Suppressor macrophage treated with lipopolysaccharide for 4 hours (primary cell): ENCODE measurements at regions not wholly inside any gene's neighbourhood (a gene's known extent, or its start where the extent isn't known, plus 50 kb on each side); places are given as distances from the start of the nearest gene placed in this dataset.
"Not testable (repeated sequence)": the region's sequence is repeated elsewhere in the genome, so short reads cannot be mapped to it uniquely, and the experiment has no call there.

Experiments
- DNase-seq: peaks from one replicate; pipeline ENCODE4 v3.0.0-alpha.2; 2020

- DNase-seq, result no peak
Observed at GRCh38 chr13:50159607-50160006, 144.4 kb downstream of the KCNRG start.

GRCh38 chr13:50161052-50161451 lies 145.8 kb downstream of the KCNRG start:
- DNase-seq, result no peak

- no peak for DNase-seq
Observed at GRCh38 chr13:50162001-50162400, 146.8 kb downstream of the KCNRG start.

- no peak for DNase-seq
Observed at GRCh38 chr13:50162567-50162966, 147.3 kb downstream of the KCNRG start.

- no peak for DNase-seq
Observed at GRCh38 chr13:50167224-50167947, 152.1 kb downstream of the KCNRG start.

- no peak for DNase-seq
Observed at GRCh38 chr13:50167967-50168366, 152.7 kb downstream of the KCNRG start.

GRCh38 chr13:50168786-50169185 lies 153.5 kb downstream of the KCNRG start:
- DNase-seq, result no peak

DNA sequence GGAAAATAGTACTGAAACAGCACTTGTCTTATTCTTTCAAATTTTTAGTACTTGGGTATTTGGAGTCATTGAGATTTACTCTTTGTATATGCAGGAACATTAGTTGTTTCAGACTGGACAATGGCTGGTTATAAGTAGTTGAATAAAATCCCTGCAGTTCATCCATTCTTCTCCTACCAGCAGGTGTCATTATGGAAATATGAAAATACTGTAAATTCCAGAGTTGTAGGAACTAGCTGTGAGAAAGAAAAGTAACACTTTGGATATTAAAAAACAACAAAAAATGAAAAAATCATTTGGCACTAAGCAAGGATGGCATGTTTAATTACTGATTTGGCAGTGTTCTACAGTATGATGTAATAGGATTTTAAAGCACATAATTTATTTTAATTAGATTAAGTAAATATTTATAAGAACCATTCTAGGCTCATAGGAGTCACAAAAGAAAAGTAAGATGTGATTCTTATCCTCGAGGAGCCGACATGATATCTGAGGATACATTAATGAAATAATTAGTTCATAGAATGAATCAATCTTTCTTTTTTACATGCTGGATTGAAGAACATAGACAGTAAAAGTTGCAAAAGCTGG lies 155.3 kb downstream of the KCNRG start:
- peak; percentile 27 for DNase-seq

- DNase-seq, result no peak
Observed at GRCh38 chr13:50171590-50172282, 156.5 kb downstream of the KCNRG start.

GRCh38 chr13:50173045-50173444 lies 157.8 kb downstream of the KCNRG start:
- not testable (repeated sequence) for DNase-seq

DNA sequence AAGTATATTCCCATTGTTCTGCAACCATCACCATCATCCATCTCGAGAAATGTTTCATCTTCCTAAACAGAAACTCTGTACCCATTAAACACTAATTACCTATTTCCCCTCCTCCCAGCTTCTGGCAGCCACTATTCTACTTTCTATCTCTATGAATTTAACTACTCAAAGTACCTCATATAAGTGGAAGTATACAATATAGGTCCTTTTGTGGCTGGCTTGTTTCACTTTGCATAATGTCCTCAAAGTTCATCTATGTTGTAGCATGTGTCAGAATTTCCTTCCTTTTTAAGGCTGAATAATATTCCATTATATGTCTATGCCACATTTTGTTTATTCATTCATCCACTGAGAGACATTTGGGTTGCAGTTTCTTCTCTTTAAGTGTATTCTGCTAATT lies 159.4 kb downstream of the KCNRG start:
- no peak for DNase-seq

- no peak for DNase-seq
Observed at GRCh38 chr13:50179977-50180376, 164.7 kb downstream of the KCNRG start.

GRCh38 chr13:50185769-50186763 lies 170.8 kb downstream of the KCNRG start:
- not testable (repeated sequence) for DNase-seq

DNA sequence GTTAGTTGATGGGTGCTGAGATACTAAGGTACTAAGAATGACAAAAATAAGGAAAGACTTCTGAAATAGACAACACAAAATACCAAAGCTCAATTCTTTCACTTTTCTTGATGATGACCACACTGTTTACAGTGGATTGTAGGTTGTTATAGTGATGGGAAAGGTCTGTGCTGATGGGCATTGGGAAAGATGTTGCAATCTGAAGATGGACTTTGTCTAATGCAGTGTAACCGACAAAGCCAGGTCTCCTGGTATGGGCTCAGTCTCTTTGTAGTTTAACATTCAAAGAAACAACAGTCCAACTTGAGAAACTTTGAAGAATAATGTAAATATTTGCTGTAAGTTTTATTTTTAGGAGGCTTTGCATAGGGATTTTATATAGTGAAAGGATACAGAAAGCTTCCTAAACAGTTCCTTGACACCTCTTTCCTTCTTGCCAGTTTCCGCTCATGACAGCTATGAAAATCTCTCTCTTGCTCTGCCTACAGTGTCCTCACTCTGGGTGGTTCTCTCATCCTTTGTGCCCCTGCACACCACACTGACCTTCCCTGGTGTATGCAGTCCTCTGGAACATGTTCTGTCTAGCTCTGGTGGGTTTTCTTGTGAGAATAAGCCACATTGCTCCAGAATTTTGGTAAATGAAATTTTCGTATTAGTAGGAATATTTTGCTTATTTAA lies 172.2 kb downstream of the KCNRG start:
- no peak for DNase-seq

DNA sequence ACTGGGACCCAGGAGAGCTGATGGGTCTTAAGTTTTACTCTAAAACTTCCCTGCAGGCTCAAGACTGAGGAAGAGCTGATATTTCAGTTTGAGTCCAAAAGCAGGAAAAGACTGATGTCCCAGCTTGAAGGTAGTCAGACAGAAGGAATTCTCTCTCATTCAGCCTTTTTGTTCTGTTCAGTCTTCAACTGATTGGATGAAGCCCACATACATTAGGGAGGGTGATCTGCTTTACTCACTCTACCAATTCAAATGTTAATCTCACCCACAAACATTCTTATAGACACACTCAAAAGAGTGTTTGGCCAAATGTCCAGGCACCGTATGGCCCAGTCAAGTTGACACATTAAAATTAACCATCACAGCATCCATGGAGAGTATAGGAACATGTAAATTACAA lies 173.5 kb downstream of the KCNRG start:
- DNase-seq, result no peak

GRCh38 chr13:50189450-50189849 lies 174.2 kb downstream of the KCNRG start:
- DNase-seq, result no peak

GRCh38 chr13:50191004-50191403 lies 175.8 kb downstream of the KCNRG start:
- no peak for DNase-seq

GRCh38 chr13:50192272-50192813 lies 177.1 kb downstream of the KCNRG start:
- DNase-seq, result no peak

- no peak for DNase-seq
Observed at GRCh38 chr13:50195045-50195444, 179.8 kb downstream of the KCNRG start.

GRCh38 chr13:50196118-50196517 lies 180.9 kb downstream of the KCNRG start:
- DNase-seq, result no peak

DNA sequence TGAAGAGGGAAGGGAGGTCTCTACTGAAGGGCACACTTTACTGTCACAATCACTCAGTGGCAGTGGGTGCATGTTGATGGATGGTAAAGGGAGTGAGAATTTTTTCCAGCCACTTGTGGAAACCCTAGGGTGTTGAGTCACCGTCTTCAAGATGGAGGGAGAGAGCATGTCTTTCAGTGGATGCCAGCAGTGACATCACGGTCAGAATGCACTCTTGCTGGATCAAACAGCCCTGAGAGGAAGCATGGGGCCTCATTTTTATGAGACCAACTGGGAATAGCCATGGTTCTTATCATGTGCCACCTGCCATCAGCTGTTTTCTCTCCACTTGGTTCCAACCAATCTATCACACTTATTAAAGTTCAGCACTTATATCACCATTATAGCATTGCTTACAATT lies 182.5 kb downstream of the KCNRG start:
- no peak for DNase-seq

GRCh38 chr13:50198508-50198907 lies 183.3 kb downstream of the KCNRG start:
- DNase-seq, result peak; percentile 86
